GM23338 (cell line): ENCODE measurements at regions not wholly inside any gene's neighbourhood (a gene's known extent, or its start where the extent isn't known, plus 50 kb on each side); places are given as distances from the start of the nearest gene placed in this dataset.

Experiments used
- CREB1 ChIP-seq: fragments of 250-450 bp; sonication (Bioruptor Pico); IDR thresholded peaks from 2 replicates; pipeline ENCODE4 v1.5.0; 2020; ENCODE audit warnings: low read depth, mild to moderate bottlenecking, moderate library complexity
- CTCF ChIP-seq, 2 experiments: fragments of 200-600 bp in 1 of 2; sonication (generic) in 1 of 2; conservative IDR thresholded peaks; 2 replicates each; pipeline versions ENCODE4 v1.5.1 to v1.6.1; 2016 to 2017; ENCODE audit warnings: antibody characterized with exemption in 2 of 2, low read depth in 2 of 2, mild to moderate bottlenecking in 2 of 2, moderate library complexity in 1 of 2
- EZH2phosphoT487 ChIP-seq: fragments of 200-600 bp; sonication (generic); IDR thresholded peaks from one replicate; pipeline ENCODE4 v1.8.1; 2018; ENCODE audit warnings: antibody characterized with exemption; ENCODE audit not compliant: unreplicated experiment
- ZNF114 ChIP-seq: fragments of 250-450 bp; sonication (Bioruptor Pico); IDR thresholded peaks from 2 replicates; pipeline ENCODE4 v1.5.0; 2020; ENCODE audit warnings: mild to moderate bottlenecking, moderate library complexity
- ZNF331 ChIP-seq: fragments of 250-450 bp; sonication (Bioruptor Pico); IDR thresholded peaks from 2 replicates; pipeline ENCODE4 v1.5.0; 2020; ENCODE audit warnings: low read depth, mild to moderate bottlenecking, moderate library complexity
- ZNF462 ChIP-seq: fragments of 250-450 bp; sonication (Bioruptor Pico); IDR thresholded peaks from 2 replicates; pipeline ENCODE4 v1.5.0; 2020; ENCODE audit warnings: mild to moderate bottlenecking, moderate library complexity

GRCh38 chr20:58569241-58570125 is 54.3 kb upstream of the APCDD1L start (continued):
- TF ChIP-seq ZNF462 (CRISPR knock-in tag) = no peak
- TF ChIP-seq ZNF331 (CRISPR knock-in tag) = no peak
- TF ChIP-seq CREB1 = no peak
- no peak for TF ChIP-seq ZNF114 (CRISPR knock-in tag)
- TF ChIP-seq CTCF (conservative IDR thresholded peaks at IDR 0.05; ENCODE audit: low read depth in 2 of 2) = no peak
- no peak for TF ChIP-seq EZH2phosphoT487
